Suppressor macrophage (primary cell): ENCODE measurements at regions not wholly inside any gene's neighbourhood (a gene's known extent, or its start where the extent isn't known, plus 50 kb on each side); places are given as distances from the start of the nearest gene placed in this dataset.
A peak's percentile ranks its signal among the peaks of the same experiment; 100 is the strongest.

ENCODE experiments used
- DNase-seq, 4 experiments: peaks; one replicate each; pipeline ENCODE4 v3.0.0-alpha.2; 2020 to 2022

DNA sequence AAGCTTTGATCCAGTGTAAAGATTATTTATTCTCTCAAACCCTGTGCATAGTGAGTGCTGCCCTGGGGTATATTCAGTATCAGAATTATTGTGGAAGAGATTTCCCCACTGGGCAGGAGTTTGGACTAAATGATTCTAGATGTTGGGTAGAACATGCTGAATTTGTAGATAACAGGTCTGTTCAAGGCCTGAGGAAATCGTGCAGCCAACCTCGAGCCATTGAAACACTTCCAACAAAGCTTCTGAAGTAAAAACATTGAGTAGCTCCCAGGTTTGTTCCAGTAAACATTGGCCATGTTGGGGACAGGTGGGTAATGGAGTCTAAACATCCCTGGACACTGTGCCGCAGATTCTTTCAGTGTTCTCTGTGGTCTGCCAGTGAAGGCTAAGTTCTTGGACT is 87.5 kb downstream of the LLPH start:
- DNase-seq, result no peak

DNA sequence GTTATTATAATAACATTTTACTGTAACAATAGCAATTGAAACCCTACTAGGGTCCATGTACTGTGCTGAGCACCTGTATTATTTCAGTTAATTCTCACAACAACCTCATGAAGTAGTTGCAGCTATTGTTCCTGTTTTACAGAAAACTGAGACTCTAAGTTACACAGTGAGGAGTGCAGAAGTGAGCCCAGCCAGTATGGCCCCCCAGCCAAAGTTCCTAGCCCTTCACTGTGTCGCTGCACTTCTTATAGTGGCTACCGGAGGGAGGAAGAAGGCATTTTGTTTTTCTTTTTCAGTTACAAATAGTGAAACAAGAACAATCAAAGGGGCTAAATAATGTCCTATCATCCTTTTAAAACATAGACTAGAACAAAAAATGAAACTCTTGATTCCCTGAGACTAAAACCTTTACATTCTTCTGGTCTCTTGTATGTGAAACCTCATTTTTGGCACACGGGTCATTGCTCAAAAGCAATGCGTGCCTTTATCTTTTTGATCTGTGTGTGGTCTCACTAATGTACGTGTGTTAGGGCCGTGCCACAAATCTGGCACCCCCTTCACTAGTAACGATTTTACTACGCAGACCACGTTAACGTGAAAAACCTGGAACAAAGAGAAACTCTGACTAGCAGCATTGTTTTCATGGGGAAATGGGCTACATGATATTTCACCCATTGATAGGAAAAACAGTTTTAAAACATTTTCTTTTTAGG is 88.7 kb downstream of the LLPH start:
- no peak for DNase-seq

DNA sequence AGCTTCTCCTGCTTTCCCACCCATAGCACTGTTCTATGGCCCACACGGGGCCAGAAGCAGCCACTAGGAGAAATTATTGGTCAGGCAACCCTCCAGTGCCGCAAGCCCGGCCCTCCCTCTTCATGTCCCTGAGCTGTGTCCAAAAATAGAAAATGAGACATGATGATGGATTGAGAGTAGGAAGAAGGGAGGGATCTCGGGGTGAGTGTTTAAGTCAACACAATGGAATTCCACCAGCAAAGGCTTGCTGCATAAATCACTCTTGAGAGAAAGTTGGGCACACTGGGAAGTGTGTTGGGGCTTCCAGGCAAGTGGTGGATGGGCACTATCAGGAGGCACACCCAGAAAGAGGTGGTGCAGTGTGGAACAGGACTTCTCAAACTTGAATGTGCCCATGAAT is 94.2 kb downstream of the LLPH start:
- no peak for DNase-seq

DNA sequence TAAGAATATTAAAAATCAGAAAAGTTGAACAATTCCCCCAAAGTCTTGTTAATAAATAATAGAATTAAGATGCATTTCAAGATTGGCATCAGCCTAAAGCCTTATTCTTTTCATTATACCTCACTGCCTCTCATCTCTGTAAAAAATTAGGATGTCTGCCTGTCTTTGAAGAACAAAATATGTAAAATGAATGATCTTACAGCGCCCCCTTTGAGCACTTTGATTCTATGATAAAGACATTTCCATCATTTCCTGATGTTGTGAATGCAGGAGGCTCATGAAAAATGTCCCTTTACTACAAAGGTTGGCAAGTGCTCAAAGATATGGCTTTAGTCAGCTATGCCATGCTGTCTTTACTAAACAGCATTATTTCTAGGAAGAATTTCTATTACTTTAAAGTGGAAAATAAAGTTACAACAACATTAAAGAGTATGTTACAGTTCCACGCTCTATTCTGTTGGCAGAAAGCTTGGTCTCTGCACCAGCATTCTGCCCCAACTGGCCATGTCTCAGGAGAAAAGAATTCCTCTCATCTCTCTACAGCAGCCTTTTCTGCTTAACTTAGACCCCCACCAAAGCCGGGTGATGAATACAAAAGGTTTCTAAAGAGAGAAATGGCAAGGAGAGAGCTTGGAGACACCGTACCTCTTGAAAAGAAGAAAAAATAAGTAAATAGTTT is 95.1 kb downstream of the LLPH start:
- DNase-seq, result peak in 3 of 4 experiments; percentile 59 to 70 (median 67)

DNA sequence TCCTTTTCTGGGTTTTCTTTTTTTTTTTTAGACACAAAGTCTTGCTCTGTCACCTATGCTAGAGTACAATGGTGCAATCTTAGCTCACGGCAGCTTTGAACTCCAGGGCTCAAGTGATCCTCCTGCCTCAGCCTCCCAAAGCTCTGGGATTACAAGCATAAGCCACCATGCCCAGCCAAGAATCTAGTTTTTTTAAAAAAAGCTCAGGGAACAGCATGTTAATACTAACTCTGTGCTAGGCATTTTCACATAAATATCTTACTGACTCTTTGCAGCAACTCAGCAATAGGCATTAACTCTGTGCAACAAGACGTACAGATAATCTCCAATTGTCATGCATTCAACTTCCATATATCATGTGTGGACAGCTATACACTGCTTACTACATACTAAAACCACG is 97.4 kb downstream of the LLPH start:
- DNase-seq, result no peak

DNA sequence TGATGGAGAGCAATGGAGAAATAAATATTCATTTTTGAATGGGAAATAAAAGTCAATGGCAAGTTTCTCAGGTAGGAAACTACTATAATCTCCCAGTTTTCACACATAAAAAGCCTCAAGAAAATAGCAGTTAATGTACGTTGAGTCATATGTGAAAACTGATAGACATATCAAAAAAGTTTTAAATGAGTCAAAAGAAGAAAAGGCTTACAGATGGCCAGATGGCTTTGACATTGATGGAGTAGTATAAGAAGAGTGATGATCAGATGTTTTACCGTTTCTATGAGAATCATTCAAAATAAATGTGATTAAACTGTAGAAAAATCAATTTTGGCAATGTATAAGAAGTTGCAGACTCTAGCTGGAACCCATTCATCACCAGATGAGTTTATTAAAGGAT is 97.8 kb downstream of the LLPH start:
- DNase-seq, result no peak

DNA sequence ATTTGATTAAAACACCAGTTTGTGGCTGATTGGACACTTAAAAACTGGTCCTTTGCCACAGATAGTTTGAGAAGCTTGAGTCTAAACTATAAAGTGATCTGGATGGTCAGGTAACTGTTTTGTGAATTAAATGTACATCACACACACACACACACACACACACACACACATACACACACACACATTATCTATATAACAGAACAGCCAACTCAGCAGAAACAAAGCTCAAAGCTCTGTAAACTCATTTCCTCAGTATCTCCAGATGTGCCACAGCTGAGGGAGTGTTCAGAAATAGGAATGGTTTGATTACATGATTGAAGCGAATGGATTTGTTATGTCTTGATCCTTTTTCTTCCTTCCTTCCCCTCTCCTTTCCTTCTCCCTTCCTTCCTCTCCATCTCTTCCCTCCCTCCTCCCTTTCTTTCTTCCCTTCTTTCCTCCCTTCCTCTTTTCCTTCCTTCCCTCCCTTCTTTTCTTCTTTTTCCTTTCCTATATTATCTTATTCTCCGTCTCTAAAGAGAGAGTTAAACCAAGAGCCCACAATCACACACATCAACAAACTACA is 100.3 kb downstream of the LLPH start:
- DNase-seq, result no peak

DNA sequence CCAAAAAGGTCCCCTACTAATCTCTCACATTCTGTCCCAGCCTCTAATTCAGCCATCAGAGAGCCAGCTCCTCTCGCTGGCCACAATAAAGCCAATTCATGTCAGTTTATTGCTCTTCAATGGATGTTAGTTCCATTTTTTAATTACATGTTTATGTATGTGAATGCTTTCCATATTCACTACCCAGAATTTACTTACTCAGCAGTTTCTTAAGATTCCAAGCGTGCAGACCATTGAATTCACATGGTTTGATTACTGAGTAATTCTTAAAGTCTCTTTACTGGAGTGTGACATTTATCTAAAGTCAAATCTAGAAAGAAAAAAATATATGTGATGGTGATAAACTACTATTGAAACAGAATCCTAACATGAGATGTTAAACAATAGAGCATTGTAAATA is 102.2 kb downstream of the LLPH start:
- no peak for DNase-seq

DNA sequence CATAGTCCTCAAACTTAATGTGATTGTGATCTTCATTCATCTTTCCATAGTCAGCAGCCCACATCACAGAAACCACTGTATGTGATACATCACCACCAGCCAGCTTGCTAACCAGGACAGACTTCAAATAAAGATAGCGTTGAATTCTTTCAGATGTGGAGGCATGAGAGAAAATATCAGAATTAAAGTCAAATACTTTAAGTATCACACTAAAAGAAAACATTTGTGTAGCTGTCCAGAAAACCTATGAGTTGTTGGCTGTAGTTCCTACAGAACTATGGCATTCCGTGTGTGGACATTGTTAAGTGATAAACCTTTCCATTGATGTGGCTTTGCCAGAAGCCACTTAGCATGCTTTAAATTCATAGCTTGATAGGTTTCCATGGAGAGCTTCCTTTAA is 105.1 kb downstream of the LLPH start:
- DNase-seq, result no peak

DNA sequence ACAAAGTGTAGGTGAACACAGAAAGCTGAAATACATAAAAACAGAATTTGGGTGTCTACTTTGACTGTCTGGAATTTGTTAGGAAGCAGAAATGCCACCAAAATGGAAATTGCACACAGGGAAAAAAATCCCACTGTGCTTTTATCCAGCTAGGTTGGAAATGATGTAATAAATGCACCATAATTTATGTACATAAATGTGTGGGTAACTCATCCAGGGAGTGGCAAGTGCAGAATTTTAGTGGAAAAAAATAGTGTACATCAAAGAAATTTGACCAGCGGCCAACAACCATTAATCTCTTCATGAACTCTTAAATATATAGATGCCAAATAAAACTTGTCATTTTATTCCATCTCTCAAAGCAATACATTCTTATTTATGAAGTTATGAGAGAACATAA is 105.6 kb downstream of the LLPH start:
- no peak for DNase-seq

DNA sequence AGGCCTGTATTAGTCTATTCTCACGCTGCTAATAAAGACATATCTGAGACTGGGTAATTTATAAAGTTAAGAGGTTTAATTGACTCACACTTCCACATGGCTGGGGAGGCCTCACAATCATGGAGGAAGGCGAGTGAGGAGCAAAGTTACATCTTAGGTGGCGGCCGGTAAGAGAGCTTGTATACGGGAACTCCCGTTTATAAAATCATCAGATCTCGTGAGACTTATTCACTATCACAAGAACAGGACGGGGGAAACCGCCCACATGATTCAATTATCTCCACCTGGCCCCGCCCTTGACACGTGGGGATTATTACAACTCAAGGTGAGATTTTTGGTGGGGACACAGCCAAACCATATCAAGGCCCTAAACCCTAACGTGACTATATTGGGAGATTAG is 110.1 kb downstream of the LLPH start:
- no peak for DNase-seq

DNA sequence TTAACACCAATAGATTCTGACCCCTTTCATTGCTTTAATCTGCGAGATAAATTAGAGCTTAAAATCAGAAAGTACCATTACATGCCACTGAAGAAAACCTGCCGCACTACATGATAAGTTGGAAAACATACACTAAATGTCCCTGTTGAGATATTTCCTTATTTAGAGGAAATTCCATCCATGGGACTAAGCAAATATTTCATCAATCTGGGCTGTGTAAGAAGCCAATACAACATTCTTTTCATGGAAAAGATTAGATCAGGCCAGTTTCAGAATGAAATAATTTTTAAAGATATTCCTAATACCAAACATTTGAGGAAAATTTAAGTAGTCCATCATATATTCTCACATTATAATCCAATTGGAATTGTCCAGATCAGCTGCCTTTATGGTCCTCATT is 112.8 kb downstream of the LLPH start:
- DNase-seq, result no peak
